Prostate gland (tissue), 2 donors: ENCODE measurements at regions not wholly inside any gene's neighbourhood (a gene's known extent, or its start where the extent isn't known, plus 50 kb on each side); places are given as distances from the start of the nearest gene placed in this dataset.

Experiments
- DNase-seq: peaks from one replicate; pipeline ENCODE4 v3.0.0-alpha.2; 2019; ENCODE audit warnings: low spot score
- H3K27ac ChIP-seq, 2 donors: fragments of 200-600 bp; sonication (generic); 2 replicates each; pipeline ENCODE4 v1.5.1; 2017 to 2019
- H3K27me3 ChIP-seq: fragments of 200-600 bp; sonication (generic); replicated peaks from 2 replicates; pipeline ENCODE4 v1.5.1; 2019; ENCODE audit not compliant: insufficient read depth
- H3K36me3 ChIP-seq, 2 donors: fragments of 200-600 bp; sonication (generic); 1 replicate in 1 of 2; 2 replicates in 1 of 2; pipeline versions ENCODE4 v1.5.1 to v1.8.1; 2017 to 2019
- H3K4me1 ChIP-seq: fragments of 200-600 bp; sonication (generic); replicated peaks from 2 replicates; pipeline ENCODE4 v1.5.1; 2019
- H3K4me3 ChIP-seq, 2 donors: fragments of 200-600 bp; sonication (generic); 2 replicates each; pipeline ENCODE4 v1.5.1; 2017 to 2019
- H3K9me3 ChIP-seq: fragments of 200-600 bp; sonication (generic); 2 replicates; pipeline ENCODE4 v1.5.1; 2017
- CTCF ChIP-seq, 4 experiments: fragments of 200-600 bp in 2 of 4; fragments of 450-650 bp in 2 of 4; sonication (generic) in 2 of 4; IDR thresholded peaks; 1 replicate in 3 of 4; 2 replicates in 1 of 4; pipeline ENCODE4 v1.5.1; 2016 to 2019; ENCODE audit warnings: antibody characterized with exemption in 4 of 4, mild to moderate bottlenecking in 2 of 4, moderate library complexity in 2 of 4
- POLR2A ChIP-seq: fragments of 450-650 bp; IDR thresholded peaks from one replicate; pipeline ENCODE4 v1.6.1; 2016; ENCODE audit warnings: antibody characterized with exemption, mild to moderate bottlenecking
- POLR2AphosphoS5 ChIP-seq: sonication (generic); formaldehyde crosslinking; IDR thresholded peaks from one replicate; pipeline ENCODE4 v1.6.1; 2017; ENCODE audit warnings: antibody characterized with exemption
- WGBS: methylation state at CpG from one replicate; pipeline ENCODE4 v1.1.5; 2018; 5-methylcytosine and 5-hydroxymethylcytosine counted together
- intact Hi-C: fragments of 100-400 bp; cut with DNase I; formaldehyde crosslinking; loops from one replicate; pipeline ENCODE4 v1.14.2; 2022

- 28% methylated on average over 7 of the region's 7 CpGs for WGBS
- no peak for DNase-seq
- no peaks in the 10 kb centered on the region for H3K36me3 ChIP-seq
- H3K4me3 ChIP-seq, result no peak overlapping the region
- TF ChIP-seq CTCF (IDR thresholded peaks at IDR 0.05) (no peak), POLR2A (no peak), POLR2AphosphoS5 (no peak)
- H3K27ac ChIP-seq, result no peak overlapping the region
- no peaks in the 10 kb centered on the region for H3K27me3 ChIP-seq
- no peaks in the 10 kb centered on the region for H3K4me1 ChIP-seq
- intact Hi-C loops, result no loop called here
- H3K9me3 ChIP-seq, result no peaks in the 10 kb centered on the region
These were observed 97.1 kb downstream of the JCAD start for GRCh38 chr10:29962166-29962850.

GRCh38 chr10:29961351-29961750, 98.0 kb downstream of the JCAD start:
- intact Hi-C loops, result no loop called here
- no peak overlapping the region for H3K4me3 ChIP-seq
- H3K4me1 ChIP-seq, result no peaks in the 10 kb centered on the region
- no peak for DNase-seq
- WGBS, result 89% methylated on average over 6 of the region's 6 CpGs
- H3K9me3 ChIP-seq, result no peaks in the 10 kb centered on the region
- H3K27ac ChIP-seq, result no peak overlapping the region
- no peaks in the 10 kb centered on the region for H3K27me3 ChIP-seq
- TF ChIP-seq POLR2A (no peak), POLR2AphosphoS5 (no peak), CTCF (IDR thresholded peaks at IDR 0.05) (no peak)
- H3K36me3 ChIP-seq, result no peaks in the 10 kb centered on the region

GRCh38 chr10:29960261-29960660, 99.1 kb downstream of the JCAD start:
- H3K36me3 ChIP-seq, result no peaks in the 10 kb centered on the region
- H3K27ac ChIP-seq, result no peak overlapping the region
- TF ChIP-seq POLR2A (no peak), CTCF (IDR thresholded peaks at IDR 0.05) (no peak), POLR2AphosphoS5 (no peak)
- 96% methylated on average over 3 of the region's 3 CpGs for WGBS
- no peak overlapping the region for H3K4me3 ChIP-seq
- intact Hi-C loops, result no loop called here
- no peaks in the 10 kb centered on the region for H3K4me1 ChIP-seq
- no peaks in the 10 kb centered on the region for H3K9me3 ChIP-seq
- DNase-seq, result no peak
- H3K27me3 ChIP-seq, result no peaks in the 10 kb centered on the region

GRCh38 chr10:29959586-29959985, 99.8 kb downstream of the JCAD start:
- H3K9me3 ChIP-seq, result no peaks in the 10 kb centered on the region
- TF ChIP-seq POLR2A (no peak), CTCF (IDR thresholded peaks at IDR 0.05) (no peak), POLR2AphosphoS5 (no peak)
- WGBS, result 96% methylated on average over 18 of the region's 18 CpGs
- H3K27ac ChIP-seq, result no peak overlapping the region
- no peak overlapping the region for H3K4me3 ChIP-seq
- no peaks in the 10 kb centered on the region for H3K27me3 ChIP-seq
- DNase-seq, result no peak
- no peaks in the 10 kb centered on the region for H3K36me3 ChIP-seq
- intact Hi-C loops, result no loop called here
- no peaks in the 10 kb centered on the region for H3K4me1 ChIP-seq

- H3K27me3 ChIP-seq, result no peaks in the 10 kb centered on the region
- no peak overlapping the region for H3K4me3 ChIP-seq
- intact Hi-C loops, result no loop called here
- 83% methylated on average over 4 of the region's 4 CpGs for WGBS
- peak overlapping the region in 1 of 2 donors; percentile 49 for H3K27ac ChIP-seq
- H3K9me3 ChIP-seq, result no peaks in the 10 kb centered on the region
- TF ChIP-seq POLR2A, result no peak
- no peaks in the 10 kb centered on the region for H3K4me1 ChIP-seq
- no peaks in the 10 kb centered on the region for H3K36me3 ChIP-seq
- DNase-seq, result no peak
These were observed 100.9 kb downstream of the JCAD start for GRCh38 chr10:29958440-29958839.
